T-helper 2 cell treated with Interferon-gamma antibody and Interleukin-4, amounts not matched to agents 5 μg/mL and 100 μg/mL, for 36 hours (primary cell): ENCODE measurements at regions not wholly inside any gene's neighbourhood (a gene's known extent, or its start where the extent isn't known, plus 50 kb on each side); places are given as distances from the start of the nearest gene placed in this dataset.

Source experiments
- DNase-seq: peaks from one replicate; pipeline ENCODE4 v3.0.0; 2021; ENCODE audit warnings: low spot score
- H3K27ac Mint-ChIP-seq: one replicate; pipeline ENCODE4 v1.8.0; 2021; ENCODE audit warnings: mild to moderate bottlenecking, mixed read lengths
- H3K27me3 Mint-ChIP-seq: one replicate; pipeline ENCODE4 v1.8.0; 2021; ENCODE audit warnings: low read depth, mixed read lengths
- H3K36me3 Mint-ChIP-seq: one replicate; pipeline ENCODE4 v1.8.0; 2021; ENCODE audit warnings: low read depth, mixed read lengths
- H3K4me1 Mint-ChIP-seq: one replicate; pipeline ENCODE4 v1.8.0; 2021; ENCODE audit warnings: low read depth, mixed read lengths
- H3K4me3 Mint-ChIP-seq: one replicate; pipeline ENCODE4 v1.8.0; 2022; ENCODE audit warnings: mild to moderate bottlenecking, moderate library complexity, mixed read lengths
- H3K9me3 Mint-ChIP-seq: one replicate; pipeline ENCODE4 v1.8.0; 2021; ENCODE audit warnings: mixed read lengths

- Mint-ChIP-seq H3K9me3 (no peaks in the 10 kb centered on the region), H3K36me3 (no peaks in the 10 kb centered on the region), H3K27ac (no peak overlapping the region), H3K4me3 (no peak overlapping the region), H3K4me1 (no peaks in the 10 kb centered on the region), H3K27me3 (no peaks in the 10 kb centered on the region)
- no peak for DNase-seq
Measured at GRCh38 chr15:39198044-39199000, 382.6 kb upstream of the THBS1 start.

- Mint-ChIP-seq H3K9me3 (no peaks in the 10 kb centered on the region), H3K4me3 (no peak overlapping the region), H3K27me3 (no peaks in the 10 kb centered on the region), H3K4me1 (no peaks in the 10 kb centered on the region), H3K27ac (no peak overlapping the region), H3K36me3 (no peaks in the 10 kb centered on the region)
- DNase-seq: no peak
Measured at GRCh38 chr15:39199076-39199475, 381.8 kb upstream of the THBS1 start.

GRCh38 chr15:39200586-39200985 lies 380.3 kb upstream of the THBS1 start:
- no peak overlapping the region for H3K27ac Mint-ChIP-seq
- DNase-seq: no peak

GRCh38 chr15:39202641-39203040 lies 378.2 kb upstream of the THBS1 start:
- H3K27me3 Mint-ChIP-seq: peaks cover 3% of the 10 kb centered on the region
- no peaks in the 10 kb centered on the region for H3K9me3 Mint-ChIP-seq
- H3K4me3 Mint-ChIP-seq: no peak overlapping the region
- H3K27ac Mint-ChIP-seq: no peak overlapping the region
- no peaks in the 10 kb centered on the region for H3K4me1 Mint-ChIP-seq
- no peaks in the 10 kb centered on the region for H3K36me3 Mint-ChIP-seq
- no peak for DNase-seq

More at GRCh38 chr15:39200586-39200985, 380.3 kb upstream of the THBS1 start:
- Mint-ChIP-seq H3K4me1 (no peaks in the 10 kb centered on the region), H3K4me3 (no peak overlapping the region), H3K36me3 (no peaks in the 10 kb centered on the region), H3K27me3 (peaks cover 3% of the 10 kb centered on the region), H3K9me3 (no peaks in the 10 kb centered on the region)

GRCh38 chr15:39204031-39204430 lies 376.8 kb upstream of the THBS1 start:
- H3K27me3 Mint-ChIP-seq: peaks cover 3% of the 10 kb centered on the region
- DNase-seq: no peak
- H3K4me3 Mint-ChIP-seq: no peak overlapping the region
- H3K9me3 Mint-ChIP-seq: no peaks in the 10 kb centered on the region
- H3K27ac Mint-ChIP-seq: no peak overlapping the region
- no peaks in the 10 kb centered on the region for H3K36me3 Mint-ChIP-seq
- H3K4me1 Mint-ChIP-seq: no peaks in the 10 kb centered on the region

GRCh38 chr15:39205081-39205480 lies 375.8 kb upstream of the THBS1 start:
- Mint-ChIP-seq H3K27me3 (peaks cover 3% of the 10 kb centered on the region), H3K4me3 (no peak overlapping the region), H3K9me3 (no peaks in the 10 kb centered on the region), H3K36me3 (no peaks in the 10 kb centered on the region), H3K27ac (no peak overlapping the region), H3K4me1 (no peaks in the 10 kb centered on the region)
- DNase-seq: no peak

GRCh38 chr15:39205506-39206371 lies 375.1 kb upstream of the THBS1 start:
- no peaks in the 10 kb centered on the region for H3K4me1 Mint-ChIP-seq
- no peak for DNase-seq
- H3K27me3 Mint-ChIP-seq: peaks cover 5% of the 10 kb centered on the region
- no peaks in the 10 kb centered on the region for H3K36me3 Mint-ChIP-seq
- H3K9me3 Mint-ChIP-seq: no peaks in the 10 kb centered on the region
- no peak overlapping the region for H3K4me3 Mint-ChIP-seq
- H3K27ac Mint-ChIP-seq: no peak overlapping the region

GRCh38 chr15:39207532-39208115 lies 373.3 kb upstream of the THBS1 start:
- no peaks in the 10 kb centered on the region for H3K36me3 Mint-ChIP-seq
- H3K4me1 Mint-ChIP-seq: no peaks in the 10 kb centered on the region
- peaks cover 9% of the 10 kb centered on the region for H3K27me3 Mint-ChIP-seq
- no peak for DNase-seq
- H3K4me3 Mint-ChIP-seq: no peak overlapping the region
- H3K9me3 Mint-ChIP-seq: no peaks in the 10 kb centered on the region
- no peak overlapping the region for H3K27ac Mint-ChIP-seq

- no peak for DNase-seq
- no peaks in the 10 kb centered on the region for H3K9me3 Mint-ChIP-seq
- H3K4me1 Mint-ChIP-seq: no peaks in the 10 kb centered on the region
- no peak overlapping the region for H3K4me3 Mint-ChIP-seq
- no peak overlapping the region for H3K27ac Mint-ChIP-seq
- no peaks in the 10 kb centered on the region for H3K36me3 Mint-ChIP-seq
- peaks cover 9% of the 10 kb centered on the region for H3K27me3 Mint-ChIP-seq
Measured at GRCh38 chr15:39208187-39208586, 372.7 kb upstream of the THBS1 start.

GRCh38 chr15:39209548-39210211 lies 371.2 kb upstream of the THBS1 start:
- no peak overlapping the region for H3K27ac Mint-ChIP-seq
- H3K4me3 Mint-ChIP-seq: no peak overlapping the region
- no peak for DNase-seq
- H3K27me3 Mint-ChIP-seq: peaks cover 6% of the 10 kb centered on the region
- no peaks in the 10 kb centered on the region for H3K36me3 Mint-ChIP-seq
- H3K9me3 Mint-ChIP-seq: no peaks in the 10 kb centered on the region
- H3K4me1 Mint-ChIP-seq: no peaks in the 10 kb centered on the region

- no peak overlapping the region for H3K4me3 Mint-ChIP-seq
- H3K9me3 Mint-ChIP-seq: no peaks in the 10 kb centered on the region
- H3K36me3 Mint-ChIP-seq: no peaks in the 10 kb centered on the region
- H3K27me3 Mint-ChIP-seq: peaks cover 6% of the 10 kb centered on the region
- no peak for DNase-seq
- H3K4me1 Mint-ChIP-seq: no peaks in the 10 kb centered on the region
- H3K27ac Mint-ChIP-seq: no peak overlapping the region
Measured at GRCh38 chr15:39211108-39211979, 369.5 kb upstream of the THBS1 start.

GRCh38 chr15:39213385-39213840 lies 367.5 kb upstream of the THBS1 start:
- no peak for DNase-seq
- Mint-ChIP-seq H3K4me3 (no peak overlapping the region), H3K36me3 (no peaks in the 10 kb centered on the region), H3K4me1 (no peaks in the 10 kb centered on the region), H3K27me3 (peaks cover 18% of the 10 kb centered on the region), H3K9me3 (no peaks in the 10 kb centered on the region), H3K27ac (no peak overlapping the region)

- Mint-ChIP-seq H3K36me3 (no peaks in the 10 kb centered on the region), H3K4me3 (no peak overlapping the region), H3K9me3 (no peaks in the 10 kb centered on the region), H3K27me3 (peaks cover 20% of the 10 kb centered on the region), H3K4me1 (no peaks in the 10 kb centered on the region), H3K27ac (no peak overlapping the region)
- no peak for DNase-seq
Measured at GRCh38 chr15:39215015-39215414, 365.9 kb upstream of the THBS1 start.
